Ascending aorta (tissue), 2 donors: ENCODE measurements at regions not wholly inside any gene's neighbourhood (a gene's known extent, or its start where the extent isn't known, plus 50 kb on each side); places are given as distances from the start of the nearest gene placed in this dataset.

Source experiments
- DNase-seq, 2 donors: peaks; one replicate each; pipeline ENCODE4 v3.0.0-alpha.2; 2019; ENCODE audit warnings: low spot score in 2 of 2
- H3K27ac ChIP-seq, 2 donors: fragments of 200-600 bp; sonication (generic); one replicate each; pipeline ENCODE4 v1.5.1; 2016 to 2017; ENCODE audit warnings: mild to moderate bottlenecking in 1 of 2
- H3K27me3 ChIP-seq: fragments of 200-600 bp; sonication (generic); one replicate; pipeline ENCODE4 v1.5.1; 2017
- H3K36me3 ChIP-seq, 2 donors: fragments of 200-600 bp; sonication (generic); one replicate each; pipeline ENCODE4 v1.5.1; 2016
- H3K4me1 ChIP-seq, 2 donors: fragments of 200-600 bp; sonication (generic); one replicate each; pipeline ENCODE4 v1.5.1; 2016 to 2017; ENCODE audit warnings: mild to moderate bottlenecking in 1 of 2
- H3K4me3 ChIP-seq, 2 donors: fragments of 200-600 bp; sonication (generic); one replicate each; pipeline ENCODE4 v1.5.1; 2016 to 2017; ENCODE audit warnings: mild to moderate bottlenecking in 1 of 2
- H3K9me3 ChIP-seq, 2 donors: fragments of 200-600 bp; sonication (generic); one replicate each; pipeline ENCODE4 v1.5.1; 2016
- CTCF ChIP-seq, 3 experiments: fragments of 200-600 bp in 2 of 3; fragments of 450-650 bp in 1 of 3; sonication (generic) in 2 of 3; IDR thresholded peaks; one replicate each; pipeline ENCODE4 v1.5.1; 2016 to 2019; ENCODE audit warnings: antibody characterized with exemption in 3 of 3, mild to moderate bottlenecking in 1 of 3, moderate library complexity in 1 of 3
- intact Hi-C: fragments of 100-400 bp; cut with DNase I; formaldehyde crosslinking; loops from one replicate; pipeline ENCODE4 v1.15.1; 2023

DNA sequence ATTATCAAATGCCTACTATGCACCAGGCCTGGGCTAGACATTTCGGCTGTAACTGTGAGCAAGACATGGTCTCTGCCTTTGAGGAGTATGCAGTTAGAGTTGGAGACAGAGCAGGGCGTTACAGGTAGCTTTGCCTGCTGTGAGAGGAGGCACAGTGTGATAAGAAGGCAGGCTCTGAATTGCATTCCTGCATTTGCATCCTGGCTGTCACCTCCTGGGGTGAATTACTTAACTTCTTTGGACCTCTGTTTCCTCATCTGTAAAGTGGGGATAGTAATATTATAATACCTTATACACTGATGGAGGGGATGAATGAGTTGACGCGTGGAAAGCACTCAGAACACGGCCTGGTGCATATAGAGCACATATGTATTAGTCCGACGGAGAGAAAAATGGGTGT, 118.1 kb upstream of the ARHGAP20 start:
- no peak for TF ChIP-seq CTCF (IDR thresholded peaks at IDR 0.05)

GRCh38 chr11:110829873-110830272, 117.6 kb upstream of the ARHGAP20 start:
- DNase-seq = no peak
- intact Hi-C loops = no loop called here
- H3K27ac ChIP-seq = no peak overlapping the region
- no peaks in the 10 kb centered on the region for H3K4me1 ChIP-seq
- no peak overlapping the region for H3K4me3 ChIP-seq
- TF ChIP-seq CTCF (IDR thresholded peaks at IDR 0.05) = no peak
- no peaks in the 10 kb centered on the region for H3K36me3 ChIP-seq
- H3K9me3 ChIP-seq = no peaks in the 10 kb centered on the region
- H3K27me3 ChIP-seq = no peaks in the 10 kb centered on the region

More for the DNA sequence above, 118.1 kb upstream of the ARHGAP20 start:
- no peak overlapping the region for H3K27ac ChIP-seq
- no peaks in the 10 kb centered on the region for H3K27me3 ChIP-seq
- H3K9me3 ChIP-seq = no peaks in the 10 kb centered on the region
- no peak overlapping the region for H3K4me3 ChIP-seq
- no peak for DNase-seq
- no peaks in the 10 kb centered on the region for H3K36me3 ChIP-seq
- no peaks in the 10 kb centered on the region for H3K4me1 ChIP-seq
- intact Hi-C loops = no loop called here

GRCh38 chr11:110828086-110828485, 115.8 kb upstream of the ARHGAP20 start:
- no peak for TF ChIP-seq CTCF (IDR thresholded peaks at IDR 0.05)
- intact Hi-C loops = no loop called here

DNA sequence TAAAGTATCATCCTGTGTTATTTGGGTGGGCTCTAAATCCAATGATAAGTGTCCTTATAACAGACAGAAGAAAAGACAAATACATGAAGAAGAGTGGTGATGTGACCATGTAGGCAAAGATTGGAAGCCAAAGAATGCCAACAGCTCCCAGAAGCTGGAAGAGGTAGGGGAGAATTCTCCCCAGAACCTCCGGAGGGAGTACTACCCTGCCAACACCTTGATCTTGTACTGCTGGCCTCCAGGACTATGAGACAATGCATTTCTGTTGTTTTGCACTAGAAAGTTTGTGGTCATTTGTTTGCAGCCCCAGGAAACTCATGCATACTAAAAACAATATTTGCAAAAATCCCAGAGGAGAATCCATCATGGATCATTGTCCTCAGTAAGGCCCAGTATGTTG, 115.0 kb upstream of the ARHGAP20 start:
- intact Hi-C loops = no loop called here
- TF ChIP-seq CTCF (IDR thresholded peaks at IDR 0.05) = no peak
- DNase-seq = no peak
- Histone ChIP-seq H3K27ac (no peak overlapping the region), H3K9me3 (no peaks in the 10 kb centered on the region), H3K36me3 (no peaks in the 10 kb centered on the region), H3K27me3 (no peaks in the 10 kb centered on the region), H3K4me1 (no peaks in the 10 kb centered on the region), H3K4me3 (no peak overlapping the region)

More at GRCh38 chr11:110828086-110828485, 115.8 kb upstream of the ARHGAP20 start:
- Histone ChIP-seq H3K4me3 (no peak overlapping the region), H3K4me1 (no peaks in the 10 kb centered on the region), H3K36me3 (no peaks in the 10 kb centered on the region), H3K27me3 (no peaks in the 10 kb centered on the region), H3K9me3 (no peaks in the 10 kb centered on the region), H3K27ac (no peak overlapping the region)
- DNase-seq = no peak

GRCh38 chr11:110824912-110825620, 112.8 kb upstream of the ARHGAP20 start:
- Histone ChIP-seq H3K9me3 (no peaks in the 10 kb centered on the region), H3K4me3 (no peak overlapping the region), H3K4me1 (no peaks in the 10 kb centered on the region), H3K27ac (no peak overlapping the region), H3K36me3 (no peaks in the 10 kb centered on the region), H3K27me3 (no peaks in the 10 kb centered on the region)
- no peak for DNase-seq
- no peak for TF ChIP-seq CTCF (IDR thresholded peaks at IDR 0.05)
- intact Hi-C loops = no loop called here
